ENCODE measurements at regions not wholly inside any gene's neighbourhood (a gene's known extent, or its start where the extent isn't known, plus 50 kb on each side); places are given as distances from the start of the nearest gene placed in this dataset.
"Not testable (repeated sequence)": the region's sequence is repeated elsewhere in the genome, so short reads cannot be mapped to it uniquely, and the experiment has no call there.

DNA sequence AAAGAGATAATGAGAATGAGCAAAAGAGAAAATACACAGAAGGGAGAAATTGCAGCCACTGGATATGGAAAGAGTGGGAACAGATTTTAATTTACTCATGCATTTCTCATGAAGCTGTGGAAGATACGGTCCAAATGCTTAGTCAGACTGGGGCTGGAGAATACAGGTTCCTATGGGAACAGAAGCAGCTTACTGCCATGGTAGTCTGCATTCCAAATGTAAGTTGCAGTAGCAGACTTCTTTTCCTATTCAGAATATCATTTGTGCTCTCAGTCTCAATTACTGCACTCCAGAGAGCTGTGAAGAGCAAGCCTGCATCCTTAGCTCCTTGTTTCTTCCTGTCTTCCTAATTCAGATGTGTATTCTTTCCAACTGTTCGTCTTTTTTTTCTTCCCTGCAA is 190.8 kb upstream of the TMEM196 start:
- WGBS, 2 donors (ENCODE audit: low coverage in 1 of 2) = 63% methylated on average over 2 of the region's 2 CpGs
- intact Hi-C loops (cut with DNase I; ENCODE audit: low total_unique reads) (no loop called here), in situ Hi-C loops (cut with MboI; ENCODE audit: low pct_ligation_motif_present in 1 of 4, low pct_unique_long_range_greater_than_20kb in 1 of 4, low sequenced_read_pairs in 3 of 4) (no loop called here)
- no peak for DNase-seq
- Histone ChIP-seq H3K36me3 (no peaks in the 10 kb centered on the region), H3K27ac (no peak overlapping the region), H3K4me3 (no peak overlapping the region), H3K9me3 (no peaks in the 10 kb centered on the region), H3K4me1 (no peaks in the 10 kb centered on the region), H3K27me3 (no peaks in the 10 kb centered on the region)
- TF ChIP-seq EP300 (IDR thresholded peaks at IDR 0.05; ENCODE audit: low read depth) (no peak), POLR2AphosphoS5 (IDR thresholded peaks at IDR 0.05) (no peak), POLR2A (IDR thresholded peaks at IDR 0.05) (no peak)
- TF ChIP-seq, protein P1, sequence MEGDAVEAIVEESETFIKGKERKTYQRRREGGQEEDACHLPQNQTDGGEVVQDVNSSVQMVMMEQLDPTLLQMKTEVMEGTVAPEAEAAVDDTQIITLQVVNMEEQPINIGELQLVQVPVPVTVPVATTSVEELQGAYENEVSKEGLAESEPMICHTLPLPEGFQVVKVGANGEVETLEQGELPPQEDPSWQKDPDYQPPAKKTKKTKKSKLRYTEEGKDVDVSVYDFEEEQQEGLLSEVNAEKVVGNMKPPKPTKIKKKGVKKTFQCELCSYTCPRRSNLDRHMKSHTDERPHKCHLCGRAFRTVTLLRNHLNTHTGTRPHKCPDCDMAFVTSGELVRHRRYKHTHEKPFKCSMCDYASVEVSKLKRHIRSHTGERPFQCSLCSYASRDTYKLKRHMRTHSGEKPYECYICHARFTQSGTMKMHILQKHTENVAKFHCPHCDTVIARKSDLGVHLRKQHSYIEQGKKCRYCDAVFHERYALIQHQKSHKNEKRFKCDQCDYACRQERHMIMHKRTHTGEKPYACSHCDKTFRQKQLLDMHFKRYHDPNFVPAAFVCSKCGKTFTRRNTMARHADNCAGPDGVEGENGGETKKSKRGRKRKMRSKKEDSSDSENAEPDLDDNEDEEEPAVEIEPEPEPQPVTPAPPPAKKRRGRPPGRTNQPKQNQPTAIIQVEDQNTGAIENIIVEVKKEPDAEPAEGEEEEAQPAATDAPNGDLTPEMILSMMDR (IDR thresholded peaks at IDR 0.05) = no peak

DNA sequence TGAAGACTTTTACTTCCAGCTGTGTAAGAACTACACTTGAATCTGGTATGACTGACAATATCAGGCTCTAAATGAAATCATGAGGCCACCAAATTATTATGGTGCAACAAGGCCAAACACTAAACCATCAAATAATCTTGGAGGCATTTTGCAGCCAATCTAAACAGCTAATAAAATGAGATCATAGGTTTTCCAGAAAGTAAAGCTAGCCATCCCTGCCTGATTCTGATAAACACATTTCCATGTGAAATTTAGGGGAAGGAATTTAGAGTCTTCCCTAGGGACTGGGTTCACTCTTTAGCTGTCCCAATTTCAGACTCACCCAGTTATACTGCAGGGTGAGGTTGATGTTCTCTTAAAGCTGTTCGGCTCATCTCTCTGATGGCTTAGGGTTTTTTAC is 190.3 kb upstream of the TMEM196 start:
- intact Hi-C loops (cut with DNase I; ENCODE audit: low total_unique reads) = no loop called here
- no peak overlapping the region for H3K27ac ChIP-seq
- TF ChIP-seq POLR2AphosphoS5 (IDR thresholded peaks at IDR 0.05) (no peak), POLR2A (IDR thresholded peaks at IDR 0.05) (no peak), EP300 (IDR thresholded peaks at IDR 0.05; ENCODE audit: low read depth) (no peak)
- H3K9me3 ChIP-seq = no peaks in the 10 kb centered on the region
- no peak for DNase-seq
- H3K27me3 ChIP-seq = no peaks in the 10 kb centered on the region
- in situ Hi-C loops (cut with MboI; ENCODE audit: low pct_ligation_motif_present in 1 of 4, low pct_unique_long_range_greater_than_20kb in 1 of 4, low sequenced_read_pairs in 3 of 4) = no loop called here
- 88 to 100% methylated on average over 1 of the region's 1 CpG for WGBS, 2 donors (ENCODE audit: low coverage in 1 of 2)
- H3K4me3 ChIP-seq = no peak overlapping the region
- H3K36me3 ChIP-seq = no peaks in the 10 kb centered on the region
- no peaks in the 10 kb centered on the region for H3K4me1 ChIP-seq

DNA sequence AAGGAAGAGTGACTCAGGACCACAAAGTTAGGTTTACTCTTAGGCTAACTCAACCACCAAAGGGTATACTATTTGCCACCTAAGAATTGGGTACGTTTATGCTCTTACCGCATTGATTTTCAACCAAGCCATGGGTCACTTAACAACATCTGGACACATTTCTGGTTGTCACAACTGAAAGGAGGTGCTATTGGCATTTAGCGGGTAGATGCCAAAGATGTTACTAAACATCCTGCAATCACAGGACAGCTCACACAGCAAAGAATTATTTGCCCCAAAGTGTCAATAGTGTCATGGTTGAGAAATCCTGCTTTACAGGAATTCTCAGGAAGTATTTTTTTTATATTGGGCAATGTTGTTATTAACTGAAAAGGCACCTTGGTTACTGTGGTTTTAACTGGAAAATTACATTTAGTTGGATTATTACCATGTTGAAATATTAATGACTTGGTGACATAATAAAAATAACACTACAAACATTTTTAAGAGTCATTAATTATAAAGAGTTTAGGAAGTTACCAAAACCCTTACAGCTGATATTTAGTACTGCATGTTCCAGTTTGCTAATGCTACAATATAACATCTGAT is 185.0 kb upstream of the TMEM196 start:
- Histone ChIP-seq H3K36me3 (no peaks in the 10 kb centered on the region), H3K27ac (no peak overlapping the region), H3K4me3 (no peak overlapping the region), H3K9me3 (no peaks in the 10 kb centered on the region), H3K27me3 (no peaks in the 10 kb centered on the region), H3K4me1 (no peaks in the 10 kb centered on the region)
- no peak for DNase-seq
- in situ Hi-C loops (cut with MboI; ENCODE audit: low pct_ligation_motif_present in 1 of 4, low pct_unique_long_range_greater_than_20kb in 1 of 4, low sequenced_read_pairs in 3 of 4) (no loop called here), intact Hi-C loops (cut with DNase I; ENCODE audit: low total_unique reads) (no loop called here)
- TF ChIP-seq, protein P1 (IDR thresholded peaks at IDR 0.05) = no peak
- TF ChIP-seq POLR2A (IDR thresholded peaks at IDR 0.05) = no peak
- TF ChIP-seq EP300 (IDR thresholded peaks at IDR 0.05; ENCODE audit: low read depth) = no peak
- TF ChIP-seq POLR2AphosphoS5 (IDR thresholded peaks at IDR 0.05) = no peak
- WGBS, 2 donors (ENCODE audit: low coverage in 1 of 2) = 67 to 90% methylated on average over 1 to 3 of the region's 3 CpGs

DNA sequence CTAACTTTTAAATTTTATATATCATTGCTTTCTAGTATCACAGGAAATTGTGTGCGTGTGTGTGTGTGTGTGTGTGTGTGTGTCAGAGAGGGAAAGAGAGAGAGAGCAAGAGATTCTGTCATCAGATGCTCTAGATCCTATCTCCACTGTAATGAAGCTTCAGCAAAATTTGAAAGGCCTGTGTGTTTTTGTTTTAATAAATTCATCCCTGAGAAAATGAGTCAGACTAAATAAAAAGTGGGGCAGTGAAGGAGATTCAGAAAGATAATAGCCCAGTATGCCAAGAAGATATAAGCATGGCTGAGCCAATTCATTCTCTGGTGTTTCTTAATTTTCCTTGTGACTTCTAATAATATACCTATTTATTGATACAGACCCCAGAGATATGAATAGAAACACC is 184.2 kb upstream of the TMEM196 start:
- H3K27me3 ChIP-seq = no peaks in the 10 kb centered on the region
- H3K4me1 ChIP-seq = no peaks in the 10 kb centered on the region
- 36 to 94% methylated on average over 1 of the region's 1 CpG for WGBS, 2 donors (ENCODE audit: low coverage in 1 of 2)
- H3K4me3 ChIP-seq = no peak overlapping the region
- DNase-seq = no peak
- no peaks in the 10 kb centered on the region for H3K9me3 ChIP-seq
- TF ChIP-seq, protein P1 (IDR thresholded peaks at IDR 0.05) = no peak
- TF ChIP-seq POLR2A (IDR thresholded peaks at IDR 0.05) (no peak), POLR2AphosphoS5 (IDR thresholded peaks at IDR 0.05) (no peak), EP300 (IDR thresholded peaks at IDR 0.05; ENCODE audit: low read depth) (no peak)
- in situ Hi-C loops (cut with MboI; ENCODE audit: low pct_ligation_motif_present in 1 of 4, low pct_unique_long_range_greater_than_20kb in 1 of 4, low sequenced_read_pairs in 3 of 4) (no loop called here), intact Hi-C loops (cut with DNase I; ENCODE audit: low total_unique reads) (no loop called here)
- no peak overlapping the region for H3K27ac ChIP-seq
- no peaks in the 10 kb centered on the region for H3K36me3 ChIP-seq

DNA sequence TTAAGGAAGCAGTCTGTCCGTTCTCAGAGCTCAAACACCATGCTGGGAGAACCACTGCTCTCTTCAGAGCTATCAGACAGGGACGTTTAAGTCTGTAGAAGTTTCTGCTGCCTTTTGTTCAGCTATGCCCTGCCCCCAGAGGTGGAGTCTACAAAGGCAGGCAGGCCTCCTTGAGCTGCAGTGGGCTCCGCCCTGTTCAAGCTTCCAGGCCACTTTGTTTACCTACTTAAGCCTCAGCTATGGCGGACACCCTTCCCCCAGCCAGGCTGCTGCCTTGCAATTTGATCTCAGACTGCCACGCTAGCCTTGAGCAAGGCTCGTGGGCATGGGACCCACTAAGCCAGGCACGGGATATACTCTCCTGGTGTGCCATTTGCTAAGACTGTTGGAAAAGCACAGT is 180.7 kb upstream of the TMEM196 start:
- H3K4me1 ChIP-seq; DNase-seq; intact Hi-C loops (cut with DNase I; ENCODE audit: low total_unique reads); in situ Hi-C loops (cut with MboI; ENCODE audit: low pct_ligation_motif_present in 1 of 4, low pct_unique_long_range_greater_than_20kb in 1 of 4, low sequenced_read_pairs in 3 of 4); H3K4me3 ChIP-seq; H3K36me3 ChIP-seq; H3K27me3 ChIP-seq; H3K9me3 ChIP-seq; H3K27ac ChIP-seq: not testable (repeated sequence)
- WGBS, 2 donors (ENCODE audit: low coverage in 1 of 2) = 82% methylated on average over 6 of the region's 7 CpGs; no CpG with 5 or more reads in 1 of the 2 donors

DNA sequence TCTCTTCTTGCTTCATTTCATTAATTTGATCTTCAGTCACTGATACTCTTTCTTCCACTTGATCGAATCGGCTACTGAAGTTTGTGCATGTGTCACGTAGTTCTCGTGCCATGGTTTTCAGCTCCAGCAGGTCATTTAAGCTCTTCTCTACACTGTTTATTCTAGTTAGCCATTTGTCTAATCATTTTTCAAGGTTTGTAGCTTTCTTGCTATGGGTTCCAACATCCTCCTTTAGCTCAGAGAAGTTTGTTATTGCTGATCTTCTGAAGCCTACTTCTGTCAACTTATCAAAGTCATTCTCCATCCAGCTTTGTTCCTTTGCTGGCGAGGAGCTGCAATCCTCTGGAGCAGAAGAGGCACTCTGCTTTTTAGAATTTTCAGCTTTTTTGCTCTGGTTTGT is 180.0 kb upstream of the TMEM196 start:
- H3K4me3 ChIP-seq; H3K27me3 ChIP-seq; H3K9me3 ChIP-seq; H3K4me1 ChIP-seq; intact Hi-C loops (cut with DNase I; ENCODE audit: low total_unique reads); in situ Hi-C loops (cut with MboI; ENCODE audit: low pct_ligation_motif_present in 1 of 4, low pct_unique_long_range_greater_than_20kb in 1 of 4, low sequenced_read_pairs in 3 of 4); H3K27ac ChIP-seq; H3K36me3 ChIP-seq; DNase-seq: not testable (repeated sequence)
- 95 to 100% methylated on average over 3 to 5 of the region's 5 CpGs for WGBS, 2 donors (ENCODE audit: low coverage in 1 of 2)
